Adrenal gland (tissue), 9 donors: ENCODE measurements at regions not wholly inside any gene's neighbourhood (a gene's known extent, or its start where the extent isn't known, plus 50 kb on each side); places are given as distances from the start of the nearest gene placed in this dataset.

ENCODE experiments used
- DNase-seq, 7 donors: peaks; one replicate each; pipeline ENCODE4 v3.0.0-alpha.2; 2019 to 2020
- H3K27ac ChIP-seq, 5 donors: fragments of 200-600 bp; sonication (generic) in 4 of 5; 1 replicate in 3 of 5; 2 replicates in 2 of 5; pipeline versions ENCODE4 v1.5.1 to v1.8.0; 2016 to 2020; ENCODE audit warnings: mild to moderate bottlenecking in 1 of 5
- H3K27me3 ChIP-seq: fragments of 200-600 bp; 2 replicates; pipeline ENCODE4 v1.8.0; 2021
- H3K36me3 ChIP-seq, 2 donors: fragments of 200-600 bp; replicated peaks in 1 of 2; 1 replicate in 1 of 2; 2 replicates in 1 of 2; pipeline versions ENCODE4 v1.5.1 to v1.8.0; 2018 to 2022
- H3K4me1 ChIP-seq, 2 donors: fragments of 200-600 bp; replicated peaks in 1 of 2; 1 replicate in 1 of 2; 2 replicates in 1 of 2; pipeline versions ENCODE4 v1.5.1 to v1.8.0; 2018 to 2021
- H3K4me3 ChIP-seq, 4 donors: fragments of 200-600 bp; sonication (generic) in 3 of 4; one replicate each; pipeline ENCODE4 v1.5.1; 2016 to 2018
- H3K9me3 ChIP-seq, 3 donors: fragments of 200-600 bp; sonication (generic) in 1 of 3; replicated peaks in 1 of 3; 1 replicate in 2 of 3; 2 replicates in 1 of 3; pipeline versions ENCODE4 v1.5.1 to v1.8.0; 2016 to 2021
- CTCF ChIP-seq, 6 experiments: fragments of 450-650 bp in 4 of 6; fragments of 200-600 bp in 2 of 6; sonication (generic) in 1 of 6; IDR thresholded peaks; 1 replicate in 5 of 6; 2 replicates in 1 of 6; pipeline versions ENCODE4 v1.5.1 to v1.8.0; 2016 to 2021; ENCODE audit warnings: antibody characterized with exemption in 6 of 6, mild to moderate bottlenecking in 2 of 6, moderate library complexity in 1 of 6
- POLR2A ChIP-seq, 2 donors: fragments of 450-650 bp; IDR thresholded peaks; one replicate each; pipeline ENCODE4 v1.6.1; 2017; ENCODE audit warnings: antibody characterized with exemption in 2 of 2, mild to moderate bottlenecking in 2 of 2, moderate library complexity in 1 of 2
- WGBS, 4 donors: extraction: QIAGEN DNeasy Blood & Tissue Kit in 2 of 4; methylation state at CpG; one replicate each; pipeline versions ENCODE4 v1.1.5 to v1.1.7; 2013 to 2017; 5-methylcytosine and 5-hydroxymethylcytosine counted together
- intact Hi-C, 2 donors: fragments of 100-400 bp; cut with DNase I; formaldehyde crosslinking; loops; one replicate each; pipeline versions ENCODE4 v1.14.1 to v1.15.0; 2022 to 2023
- donor health status: healthy with polysubstance abuse.
- donor health status: Bipolar disorder and iron deficiency.
- donor health status: DM: yes; HTN: yes; CAD: no.
- donor health status: DM: no; HTN: no; CAD: no.
- donor health status: DM: no; HTN: no; CAD: no.

GRCh38 chr22:20652582-20652981 lies 121.3 kb upstream of the SERPIND1 start:
- Histone ChIP-seq H3K27me3 (no peaks in the 10 kb centered on the region), H3K27ac (no peak overlapping the region), H3K4me1 (no peaks in the 10 kb centered on the region), H3K9me3 (no peaks in the 10 kb centered on the region), H3K36me3 (no peaks in the 10 kb centered on the region), H3K4me3 (no peak overlapping the region)
- 87 to 91% (median 88%) methylated on average over 3 to 6 of the region's 6 CpGs for WGBS, 4 donors
- intact Hi-C loops: no loop called here
- no peak for TF ChIP-seq POLR2A (IDR thresholded peaks at IDR 0.05)
- peak in 1 of 7 donors; percentile 34 for DNase-seq

DNA sequence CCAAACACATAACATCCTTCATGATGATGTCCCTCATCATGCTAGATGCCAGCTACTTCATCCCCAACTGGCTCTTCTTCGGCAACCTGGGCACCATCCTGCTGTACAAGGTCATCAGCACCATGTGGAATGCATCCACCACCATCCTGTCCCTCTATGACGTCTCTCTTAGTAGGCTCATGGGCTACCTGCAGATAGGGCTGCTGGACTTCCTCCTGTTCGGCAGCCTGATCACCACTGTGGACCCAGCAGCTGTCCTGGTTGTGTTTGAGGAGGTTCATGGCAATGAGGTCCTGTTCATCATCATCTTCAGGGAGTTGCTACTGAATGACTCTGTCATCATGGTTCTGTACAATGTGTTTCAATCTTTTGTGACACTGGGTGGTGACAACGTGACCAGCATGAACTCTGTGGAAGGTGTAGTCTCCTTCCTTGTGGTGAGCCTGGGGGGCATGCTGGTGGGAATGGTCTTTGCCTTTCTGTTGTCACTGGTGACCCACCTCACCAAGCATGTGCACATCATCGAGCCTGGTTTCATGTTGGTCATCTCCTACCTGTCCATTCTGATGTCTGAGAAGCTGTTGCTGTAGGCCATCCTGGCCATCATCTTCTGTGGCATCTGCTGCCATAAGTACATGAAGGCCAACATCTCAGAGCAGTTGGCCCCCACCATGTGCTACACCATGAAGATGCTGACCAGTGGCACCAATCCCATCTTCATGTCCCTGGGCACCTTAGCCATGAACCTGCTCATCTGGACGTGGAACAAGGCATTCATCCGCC lies 120.7 kb upstream of the SERPIND1 start:
- Histone ChIP-seq H3K9me3 (no peaks in the 10 kb centered on the region), H3K4me3 (no peak overlapping the region), H3K27me3 (no peaks in the 10 kb centered on the region), H3K4me1 (no peaks in the 10 kb centered on the region), H3K27ac (no peak overlapping the region), H3K36me3 (no peaks in the 10 kb centered on the region)
- peak in 1 of 7 donors; percentile 24 for DNase-seq
- WGBS, 4 donors: 76 to 91% (median 86%) methylated on average over 4 to 7 of the region's 7 CpGs
- no peak for TF ChIP-seq POLR2A (IDR thresholded peaks at IDR 0.05)
- no peak for TF ChIP-seq CTCF (IDR thresholded peaks at IDR 0.05)
- intact Hi-C loops: no loop called here

GRCh38 chr22:20653795-20654342 lies 120.0 kb upstream of the SERPIND1 start:
- no peak for TF ChIP-seq POLR2A (IDR thresholded peaks at IDR 0.05)
- TF ChIP-seq CTCF (IDR thresholded peaks at IDR 0.05): no peak
- intact Hi-C loops: no loop called here
- H3K36me3 ChIP-seq: no peaks in the 10 kb centered on the region
- H3K27ac ChIP-seq: no peak overlapping the region
- no peak for DNase-seq
- H3K4me1 ChIP-seq: no peaks in the 10 kb centered on the region
- H3K4me3 ChIP-seq: no peak overlapping the region
- WGBS, 4 donors: 50 to 82% (median 71%) methylated on average over 1 to 3 of the region's 3 CpGs
- no peaks in the 10 kb centered on the region for H3K9me3 ChIP-seq
- no peaks in the 10 kb centered on the region for H3K27me3 ChIP-seq

- no peaks in the 10 kb centered on the region for H3K27me3 ChIP-seq
- H3K9me3 ChIP-seq: no peaks in the 10 kb centered on the region
- H3K4me3 ChIP-seq: no peak overlapping the region
- no peak overlapping the region for H3K27ac ChIP-seq
- no peaks in the 10 kb centered on the region for H3K4me1 ChIP-seq
- intact Hi-C loops: no loop called here
- DNase-seq: no peak
- WGBS, 4 donors: 81 to 97% (median 93%) methylated on average over 12 to 20 of the region's 20 CpGs
- TF ChIP-seq CTCF (IDR thresholded peaks at IDR 0.05) (no peak), POLR2A (IDR thresholded peaks at IDR 0.05) (no peak)
- H3K36me3 ChIP-seq: no peaks in the 10 kb centered on the region
These were observed 119.3 kb upstream of the SERPIND1 start for GRCh38 chr22:20654343-20655208.
